Peyer's patch (tissue), 4 donors: ENCODE measurements at regions not wholly inside any gene's neighbourhood (a gene's known extent, or its start where the extent isn't known, plus 50 kb on each side); places are given as distances from the start of the nearest gene placed in this dataset.

Experiments
- CTCF ChIP-seq, 6 experiments: fragments of 450-650 bp in 4 of 6; fragments of 200-600 bp in 2 of 6; sonication (generic) in 1 of 6; IDR thresholded peaks; one replicate each; pipeline ENCODE4 v1.5.1; 2017 to 2019; ENCODE audit warnings: antibody characterized with exemption in 6 of 6, mild to moderate bottlenecking in 3 of 6, moderate library complexity in 1 of 6
- POLR2A ChIP-seq, 2 donors: fragments of 450-650 bp; IDR thresholded peaks; one replicate each; pipeline ENCODE4 v1.5.1; 2017; ENCODE audit warnings: antibody characterized with exemption in 2 of 2, mild to moderate bottlenecking in 2 of 2, moderate library complexity in 2 of 2

DNA sequence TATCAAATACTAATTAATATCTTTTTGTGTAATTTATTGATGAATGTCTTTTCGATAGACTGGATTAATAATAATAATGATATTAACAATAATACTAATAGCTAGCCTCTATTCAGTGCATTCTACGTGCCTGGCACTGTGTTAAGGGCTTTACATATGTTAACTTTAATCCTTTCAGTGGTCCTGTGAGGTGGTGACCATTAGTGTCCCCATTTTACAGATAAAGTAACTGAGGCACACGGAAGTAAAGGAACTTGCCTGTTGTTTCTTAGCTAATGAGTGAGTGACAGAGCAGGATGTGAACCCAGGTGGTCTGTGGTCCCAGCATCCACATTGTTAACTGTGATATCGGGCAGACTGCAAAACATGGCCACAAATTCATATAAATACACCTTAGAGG lies 335.7 kb upstream of the PROX1 start:
- TF ChIP-seq POLR2A (IDR thresholded peaks at IDR 0.05): no peak
- TF ChIP-seq CTCF (IDR thresholded peaks at IDR 0.05): no peak
